ENCODE measurements at regions not wholly inside any gene's neighbourhood (a gene's known extent, or its start where the extent isn't known, plus 50 kb on each side); places are given as distances from the start of the nearest gene placed in this dataset.

DNA sequence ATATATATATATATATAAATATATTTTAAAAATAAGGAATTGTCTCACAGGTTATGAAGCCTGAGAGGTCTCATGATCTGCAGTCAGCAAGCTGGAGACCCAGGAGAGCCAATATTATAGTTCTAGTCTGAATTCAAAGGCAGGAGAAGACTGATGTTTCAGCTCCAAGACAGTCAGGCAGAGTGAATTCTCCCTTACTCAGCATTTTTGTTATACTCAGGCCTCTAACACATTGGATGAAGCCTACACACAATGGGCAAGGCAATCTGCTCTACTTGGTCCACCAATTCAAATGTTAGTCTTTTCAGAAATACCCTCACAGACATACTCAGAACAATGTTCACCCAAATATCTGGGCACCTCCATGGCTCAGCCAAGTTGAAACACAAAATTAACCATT lies 157.2 kb downstream of the GOLIM4 start:
- no peak for DNase-seq
- Histone ChIP-seq H3K36me3 (peaks cover 0 to 4% of the 10 kb centered on the region in 2 donors), H3K4me1 (no peaks in the 10 kb centered on the region), H3K27me3 (no peaks in the 10 kb centered on the region), H3K4me3 (no peak overlapping the region), H3K27ac (no peak overlapping the region), H3K9me3 (no peaks in the 10 kb centered on the region)
- TF ChIP-seq POLR2A (IDR thresholded peaks at IDR 0.05) (no peak), CTCF (IDR thresholded peaks at IDR 0.05) (no peak)
- intact Hi-C loops (cut with DNase I; ENCODE audit: low total_unique reads) = no loop called here

- no peak overlapping the region for H3K27ac ChIP-seq
- no peaks in the 10 kb centered on the region for H3K27me3 ChIP-seq
- H3K4me1 ChIP-seq = no peaks in the 10 kb centered on the region
- no peaks in the 10 kb centered on the region for H3K9me3 ChIP-seq
- intact Hi-C loops (cut with DNase I; ENCODE audit: low total_unique reads) = no loop called here
- no peak for DNase-seq
- TF ChIP-seq POLR2A (IDR thresholded peaks at IDR 0.05) (no peak), CTCF (IDR thresholded peaks at IDR 0.05) (no peak)
- no peak overlapping the region for H3K4me3 ChIP-seq
- H3K36me3 ChIP-seq = peaks cover 0 to 4% of the 10 kb centered on the region in 2 donors
These were observed 159.7 kb downstream of the GOLIM4 start for GRCh38 chr3:167936019-167936418.

DNA sequence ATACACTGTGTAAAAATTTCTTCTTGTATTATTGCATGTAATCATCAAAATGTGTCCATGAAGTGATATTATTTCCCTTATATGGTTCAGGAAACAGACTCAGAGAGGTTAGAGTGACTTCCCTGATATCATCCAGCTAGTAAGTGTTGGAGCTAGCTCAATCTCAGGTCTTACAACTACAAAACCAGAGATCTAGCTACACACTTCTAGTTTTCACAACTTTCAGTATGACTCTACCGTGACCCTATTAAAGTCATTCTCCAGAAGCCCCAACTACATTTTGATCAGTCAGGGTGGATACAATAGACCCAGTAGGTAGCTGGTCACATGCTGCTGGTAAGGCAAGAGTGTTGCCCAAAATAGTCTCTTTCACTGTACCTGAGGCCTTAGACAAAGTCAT lies 165.3 kb downstream of the GOLIM4 start:
- Histone ChIP-seq H3K9me3 (no peaks in the 10 kb centered on the region), H3K27ac (no peak overlapping the region), H3K4me1 (no peaks in the 10 kb centered on the region), H3K4me3 (no peak overlapping the region), H3K36me3 (no peaks in the 10 kb centered on the region), H3K27me3 (no peaks in the 10 kb centered on the region)
- TF ChIP-seq POLR2A (IDR thresholded peaks at IDR 0.05) (no peak), CTCF (IDR thresholded peaks at IDR 0.05) (no peak)
- no peak for DNase-seq
- intact Hi-C loops (cut with DNase I; ENCODE audit: low total_unique reads) = no loop called here

GRCh38 chr3:167929968-167930367 lies 165.8 kb downstream of the GOLIM4 start:
- Histone ChIP-seq H3K27me3 (no peaks in the 10 kb centered on the region), H3K27ac (no peak overlapping the region), H3K9me3 (no peaks in the 10 kb centered on the region), H3K36me3 (no peaks in the 10 kb centered on the region), H3K4me3 (no peak overlapping the region), H3K4me1 (no peaks in the 10 kb centered on the region)
- TF ChIP-seq CTCF (IDR thresholded peaks at IDR 0.05) (no peak), POLR2A (IDR thresholded peaks at IDR 0.05) (no peak)
- intact Hi-C loops (cut with DNase I; ENCODE audit: low total_unique reads) = no loop called here
- DNase-seq = no peak

GRCh38 chr3:167928381-167928780 lies 167.3 kb downstream of the GOLIM4 start:
- intact Hi-C loops (cut with DNase I; ENCODE audit: low total_unique reads) = no loop called here
- no peak for DNase-seq
- H3K4me1 ChIP-seq = no peaks in the 10 kb centered on the region
- TF ChIP-seq CTCF (IDR thresholded peaks at IDR 0.05) (no peak), POLR2A (IDR thresholded peaks at IDR 0.05) (no peak)
- H3K27me3 ChIP-seq = no peaks in the 10 kb centered on the region
- H3K4me3 ChIP-seq = no peak overlapping the region
- H3K36me3 ChIP-seq = no peaks in the 10 kb centered on the region
- H3K27ac ChIP-seq = no peak overlapping the region
- no peaks in the 10 kb centered on the region for H3K9me3 ChIP-seq
